Kidney epithelial cell (primary cell): ENCODE measurements at regions not wholly inside any gene's neighbourhood (a gene's known extent, or its start where the extent isn't known, plus 50 kb on each side); places are given as distances from the start of the nearest gene placed in this dataset.

ENCODE experiments used
- DNase-seq: peaks from one replicate; pipeline ENCODE4 v3.0.0-alpha.2; 2010; ENCODE audit warnings: low read depth
- H3K27me3 ChIP-seq: 2 replicates; pipeline ENCODE4 v1.6.0; 2011; ENCODE audit warnings: low read length; ENCODE audit not compliant: control insufficient read depth, insufficient read depth
- H3K36me3 ChIP-seq: 2 replicates; pipeline ENCODE4 v1.5.1; 2011; ENCODE audit warnings: low read length; ENCODE audit not compliant: control insufficient read depth, insufficient read depth
- H3K4me3 ChIP-seq: 2 replicates; pipeline ENCODE4 v1.5.1; 2011; ENCODE audit warnings: low read depth, mild to moderate bottlenecking, control low read depth, low read length
- CTCF ChIP-seq: IDR thresholded peaks from 2 replicates; pipeline ENCODE4 v1.5.1; 2011; ENCODE audit warnings: mild to moderate bottlenecking, moderate library complexity, low read length, control low read depth, inconsistent platforms; ENCODE audit not compliant: insufficient read depth, poor library complexity, severe bottlenecking

- no peaks in the 10 kb centered on the region for H3K27me3 ChIP-seq
- TF ChIP-seq CTCF = no peak
- no peak overlapping the region for H3K4me3 ChIP-seq
- H3K36me3 ChIP-seq = no peaks in the 10 kb centered on the region
- DNase-seq = no peak
Observed at GRCh38 chr3:107315141-107315540, 62.1 kb upstream of the CCDC54 start.

- no peaks in the 10 kb centered on the region for H3K27me3 ChIP-seq
- no peak for TF ChIP-seq CTCF
- H3K36me3 ChIP-seq = no peaks in the 10 kb centered on the region
- no peak for DNase-seq
- no peak overlapping the region for H3K4me3 ChIP-seq
Observed at GRCh38 chr3:107323723-107324122, 53.5 kb upstream of the CCDC54 start.

- Histone ChIP-seq H3K36me3 (no peaks in the 10 kb centered on the region), H3K4me3 (no peak overlapping the region), H3K27me3 (no peaks in the 10 kb centered on the region)
- no peak for DNase-seq
- no peak for TF ChIP-seq CTCF
Observed at GRCh38 chr3:107325446-107325845, 51.8 kb upstream of the CCDC54 start.
